Activated naive CD8-positive, alpha-beta T cell (primary cell): ENCODE measurements at regions not wholly inside any gene's neighbourhood (a gene's known extent, or its start where the extent isn't known, plus 50 kb on each side); places are given as distances from the start of the nearest gene placed in this dataset.

Source experiments
- H3K27ac Mint-ChIP-seq: one replicate; pipeline ENCODE4 v1.8.0; 2021; ENCODE audit warnings: mixed read lengths
- H3K27me3 Mint-ChIP-seq: one replicate; pipeline ENCODE4 v1.8.0; 2021; ENCODE audit warnings: mixed read lengths
- H3K36me3 Mint-ChIP-seq: one replicate; pipeline ENCODE4 v1.8.0; 2021; ENCODE audit warnings: mixed read lengths
- H3K4me1 Mint-ChIP-seq: one replicate; pipeline ENCODE4 v1.8.0; 2021; ENCODE audit warnings: low read depth, mixed read lengths
- H3K4me3 Mint-ChIP-seq: one replicate; pipeline ENCODE4 v1.8.0; 2021; ENCODE audit warnings: mild to moderate bottlenecking, mixed read lengths
- H3K9me3 Mint-ChIP-seq: one replicate; pipeline ENCODE4 v1.8.0; 2021; ENCODE audit warnings: low read depth, mixed read lengths

DNA sequence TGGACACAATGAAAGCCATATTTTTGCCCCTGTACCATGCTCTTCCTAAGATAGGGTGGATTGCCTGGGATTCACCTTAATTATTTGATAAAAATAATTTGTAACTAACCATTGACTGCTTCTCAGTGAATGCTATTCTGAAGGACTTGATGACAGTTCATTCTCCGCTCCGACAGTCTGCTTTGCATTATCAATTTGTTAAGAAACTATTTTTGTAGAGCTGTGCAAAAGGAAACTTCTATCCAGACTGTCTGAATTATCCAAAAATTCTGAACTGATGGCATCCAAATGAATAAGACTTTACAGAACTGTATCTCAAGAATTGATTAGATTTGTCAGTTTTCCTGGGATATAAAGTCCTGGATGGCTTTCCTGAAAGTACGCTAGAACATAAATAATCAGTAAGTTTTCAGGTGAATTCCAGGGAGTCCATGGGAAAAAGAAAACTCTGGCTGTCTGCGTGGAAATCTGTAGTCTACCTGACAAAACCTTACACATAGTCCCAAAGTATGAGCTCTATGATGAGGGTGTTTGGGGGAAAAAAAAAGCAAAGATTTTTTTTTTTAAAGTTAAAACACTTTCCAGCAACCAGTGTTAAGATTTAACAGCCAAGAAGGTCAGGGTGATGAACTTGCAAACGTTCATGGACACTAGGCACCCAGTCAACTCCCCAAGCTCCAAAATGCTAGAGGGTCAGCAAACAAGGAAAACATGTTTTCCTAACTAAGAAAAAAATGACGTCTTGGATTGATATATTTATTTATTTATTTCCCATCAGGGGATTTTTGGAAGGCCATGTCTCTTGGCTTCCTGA, 291.1 kb upstream of the TBX3 start:
- Mint-ChIP-seq H3K4me1 (no peaks in the 10 kb centered on the region), H3K9me3 (peaks cover 8% of the 10 kb centered on the region), H3K4me3 (no peak overlapping the region), H3K27ac (no peak overlapping the region), H3K27me3 (peaks cover 3% of the 10 kb centered on the region), H3K36me3 (no peaks in the 10 kb centered on the region)

DNA sequence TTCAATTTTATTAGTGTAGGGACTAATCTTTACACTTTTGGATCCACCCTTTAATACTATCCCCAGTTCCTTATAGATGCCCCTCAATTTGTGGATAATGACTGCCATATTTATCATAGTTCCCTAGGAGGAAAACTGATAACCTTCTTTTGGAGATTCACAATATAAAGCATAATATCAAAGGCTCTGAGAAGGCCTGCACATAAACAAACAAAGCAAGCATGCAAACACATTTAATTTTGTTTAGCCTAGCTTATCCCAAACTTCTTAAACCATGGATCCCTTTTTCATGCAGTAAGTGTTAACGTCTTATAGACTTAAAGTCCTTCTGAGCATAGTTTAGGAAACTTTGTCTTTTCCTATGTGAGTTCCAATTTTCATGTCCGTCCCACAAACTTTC, 290.4 kb upstream of the TBX3 start:
- no peaks in the 10 kb centered on the region for H3K4me1 Mint-ChIP-seq
- peaks cover 4% of the 10 kb centered on the region for H3K27me3 Mint-ChIP-seq
- no peak overlapping the region for H3K4me3 Mint-ChIP-seq
- no peak overlapping the region for H3K27ac Mint-ChIP-seq
- no peaks in the 10 kb centered on the region for H3K36me3 Mint-ChIP-seq
- H3K9me3 Mint-ChIP-seq = peaks cover 8% of the 10 kb centered on the region

DNA sequence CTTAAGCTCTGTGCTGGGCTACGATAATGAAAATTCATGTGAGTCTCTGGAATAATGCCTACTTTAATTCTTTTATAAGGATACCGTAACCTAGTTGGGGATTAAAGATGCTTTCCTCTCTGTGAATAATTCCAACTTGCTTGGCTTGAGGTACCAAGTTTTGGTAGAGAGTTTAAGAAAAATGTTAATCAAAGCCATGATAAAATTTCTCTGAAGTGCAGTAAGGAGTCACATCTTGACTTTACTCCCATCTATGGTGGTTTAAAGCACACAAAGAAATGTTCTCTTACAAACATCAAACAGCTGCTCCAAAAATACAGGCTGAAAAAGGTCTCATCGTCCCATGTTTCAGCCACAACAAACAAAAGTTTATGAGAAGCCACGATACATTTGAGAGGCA, 284.8 kb upstream of the TBX3 start:
- no peaks in the 10 kb centered on the region for H3K4me1 Mint-ChIP-seq

DNA sequence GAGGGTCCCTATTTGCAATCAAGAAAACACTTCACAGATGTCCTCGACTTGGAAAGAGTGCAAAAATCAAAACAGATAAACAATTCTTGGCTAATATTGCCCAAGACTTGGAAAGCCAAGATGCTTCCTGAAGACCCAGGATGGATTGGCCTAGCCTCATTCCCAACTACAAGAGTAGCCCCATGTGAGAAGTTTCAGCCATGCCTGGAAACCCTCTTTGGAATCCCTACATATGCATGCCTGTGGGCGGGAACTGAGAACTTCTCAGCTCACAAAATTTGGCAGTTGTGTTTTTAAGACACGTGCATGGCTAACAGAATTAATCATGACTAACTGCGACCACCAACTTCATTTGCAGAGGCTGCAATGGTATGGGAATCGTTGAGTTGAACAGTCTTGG, 283.2 kb upstream of the TBX3 start:
- Mint-ChIP-seq H3K27me3 (peaks cover 2% of the 10 kb centered on the region), H3K9me3 (peaks cover 5% of the 10 kb centered on the region), H3K4me1 (no peaks in the 10 kb centered on the region), H3K36me3 (no peaks in the 10 kb centered on the region), H3K27ac (no peak overlapping the region), H3K4me3 (no peak overlapping the region)

More for the DNA sequence above, 284.8 kb upstream of the TBX3 start:
- peaks cover 5% of the 10 kb centered on the region for H3K9me3 Mint-ChIP-seq
- H3K4me3 Mint-ChIP-seq = no peak overlapping the region
- peaks cover 2% of the 10 kb centered on the region for H3K27me3 Mint-ChIP-seq
- H3K27ac Mint-ChIP-seq = no peak overlapping the region
- H3K36me3 Mint-ChIP-seq = no peaks in the 10 kb centered on the region

DNA sequence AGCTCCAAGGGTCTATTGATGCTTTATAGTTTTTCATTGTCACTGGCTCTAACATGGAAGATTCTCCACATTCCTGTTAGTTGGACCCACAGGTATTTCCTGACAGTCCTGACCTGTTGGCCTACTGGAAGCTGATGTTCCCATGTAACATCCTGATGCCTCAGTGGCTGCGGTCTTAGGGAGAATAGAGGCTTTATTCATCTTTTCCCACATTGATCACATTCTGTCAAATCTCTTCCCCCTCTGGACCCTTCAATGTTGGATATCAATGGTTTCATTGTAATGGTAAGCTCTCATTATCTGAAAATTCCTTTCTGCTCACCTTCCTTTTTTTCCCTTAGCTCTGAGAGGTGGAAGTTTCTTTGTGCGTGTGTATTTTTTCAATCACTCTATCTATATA, 280.9 kb upstream of the TBX3 start:
- no peak overlapping the region for H3K27ac Mint-ChIP-seq
- no peak overlapping the region for H3K4me3 Mint-ChIP-seq
- peaks cover 2% of the 10 kb centered on the region for H3K27me3 Mint-ChIP-seq
- no peaks in the 10 kb centered on the region for H3K36me3 Mint-ChIP-seq
- H3K9me3 Mint-ChIP-seq = peaks cover 4% of the 10 kb centered on the region
- no peaks in the 10 kb centered on the region for H3K4me1 Mint-ChIP-seq

DNA sequence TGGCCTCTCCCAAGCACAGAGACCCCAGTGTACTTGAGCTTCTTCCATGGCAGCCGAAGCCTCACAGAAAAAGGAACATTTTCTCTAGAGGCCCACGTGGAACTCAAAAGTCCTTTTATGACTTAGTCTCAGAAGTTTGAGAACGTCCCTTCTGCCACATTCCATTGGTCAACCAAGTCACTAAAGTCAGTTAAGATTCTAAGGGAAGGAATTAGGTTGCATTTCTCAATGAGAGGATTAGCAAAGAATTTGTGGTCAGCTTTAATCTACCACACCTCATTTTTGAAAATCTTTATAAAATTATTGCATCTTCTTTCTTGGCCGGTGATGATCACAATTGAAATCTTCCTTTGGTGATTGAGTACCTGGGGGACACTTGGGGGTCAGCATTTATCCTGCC, 279.9 kb upstream of the TBX3 start:
- Mint-ChIP-seq H3K27me3 (no peaks in the 10 kb centered on the region), H3K4me1 (no peaks in the 10 kb centered on the region), H3K9me3 (peaks cover 4% of the 10 kb centered on the region), H3K4me3 (no peak overlapping the region), H3K27ac (no peak overlapping the region), H3K36me3 (no peaks in the 10 kb centered on the region)

DNA sequence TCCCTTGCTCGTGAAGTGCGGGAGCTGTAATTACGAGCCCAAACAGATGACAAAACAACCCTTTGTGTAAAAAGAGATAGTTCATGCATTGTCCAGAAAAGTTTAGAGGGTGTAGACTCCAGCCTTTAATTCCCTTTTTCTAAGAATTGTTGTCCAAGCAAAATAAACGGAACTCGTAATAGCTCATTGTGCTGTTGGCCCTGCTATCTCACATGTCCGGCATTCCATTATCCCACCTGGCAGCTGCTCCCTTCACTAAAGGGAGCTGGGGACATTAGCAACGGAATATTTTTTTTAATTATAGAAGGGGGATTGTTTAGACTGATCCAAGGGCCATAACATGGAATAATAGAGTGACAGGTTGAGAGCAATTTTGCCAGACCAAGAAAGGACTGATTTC, 277.5 kb upstream of the TBX3 start:
- H3K4me1 Mint-ChIP-seq = no peaks in the 10 kb centered on the region
- H3K4me3 Mint-ChIP-seq = no peak overlapping the region
- H3K9me3 Mint-ChIP-seq = peaks cover 4% of the 10 kb centered on the region
- no peaks in the 10 kb centered on the region for H3K27me3 Mint-ChIP-seq
- no peaks in the 10 kb centered on the region for H3K36me3 Mint-ChIP-seq
- H3K27ac Mint-ChIP-seq = no peak overlapping the region

DNA sequence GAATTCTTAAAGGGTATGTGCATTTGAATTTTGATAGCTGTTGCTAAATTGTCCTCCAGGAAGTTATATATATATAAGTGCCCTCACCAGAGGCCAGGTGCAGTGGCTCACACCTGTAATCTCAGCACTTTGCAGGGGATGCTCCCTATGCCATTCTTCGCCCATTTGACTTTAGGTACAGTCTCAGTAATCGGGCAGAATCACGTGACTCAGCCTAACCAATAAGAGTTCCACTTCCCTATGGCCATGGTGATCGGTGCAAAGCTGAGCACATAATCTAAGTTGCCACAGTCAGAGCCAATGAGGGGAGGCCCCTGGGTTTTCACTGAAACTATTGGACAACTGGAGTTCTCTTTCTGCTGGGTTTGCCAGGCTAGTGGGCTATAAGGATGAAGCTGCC, 274.6 kb upstream of the TBX3 start:
- H3K9me3 Mint-ChIP-seq = peaks cover 4% of the 10 kb centered on the region
- H3K27ac Mint-ChIP-seq = no peak overlapping the region
- no peaks in the 10 kb centered on the region for H3K36me3 Mint-ChIP-seq
- H3K4me3 Mint-ChIP-seq = no peak overlapping the region
- no peaks in the 10 kb centered on the region for H3K27me3 Mint-ChIP-seq
- no peaks in the 10 kb centered on the region for H3K4me1 Mint-ChIP-seq

DNA sequence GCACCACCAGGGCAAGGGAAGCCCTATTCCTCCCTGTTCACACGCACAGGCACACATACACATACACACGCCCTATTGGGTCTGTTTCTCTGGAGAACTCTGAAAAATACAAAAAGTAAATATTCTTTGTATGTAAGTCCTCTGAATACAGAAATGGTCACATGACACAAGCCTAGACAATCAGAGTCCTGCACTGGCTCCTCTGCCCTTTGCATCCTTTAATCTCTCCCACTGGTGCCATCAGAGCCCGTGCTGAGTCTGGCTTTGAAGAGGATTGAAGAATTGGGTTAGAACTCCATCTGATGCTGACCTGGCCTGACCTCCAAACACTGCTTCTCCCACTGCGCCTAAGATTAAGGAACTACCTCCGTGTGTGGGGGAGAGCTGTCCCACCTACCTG, 273.2 kb upstream of the TBX3 start:
- Mint-ChIP-seq H3K9me3 (peaks cover 4% of the 10 kb centered on the region), H3K36me3 (no peaks in the 10 kb centered on the region), H3K4me3 (no peak overlapping the region), H3K4me1 (no peaks in the 10 kb centered on the region), H3K27ac (no peak overlapping the region), H3K27me3 (no peaks in the 10 kb centered on the region)

DNA sequence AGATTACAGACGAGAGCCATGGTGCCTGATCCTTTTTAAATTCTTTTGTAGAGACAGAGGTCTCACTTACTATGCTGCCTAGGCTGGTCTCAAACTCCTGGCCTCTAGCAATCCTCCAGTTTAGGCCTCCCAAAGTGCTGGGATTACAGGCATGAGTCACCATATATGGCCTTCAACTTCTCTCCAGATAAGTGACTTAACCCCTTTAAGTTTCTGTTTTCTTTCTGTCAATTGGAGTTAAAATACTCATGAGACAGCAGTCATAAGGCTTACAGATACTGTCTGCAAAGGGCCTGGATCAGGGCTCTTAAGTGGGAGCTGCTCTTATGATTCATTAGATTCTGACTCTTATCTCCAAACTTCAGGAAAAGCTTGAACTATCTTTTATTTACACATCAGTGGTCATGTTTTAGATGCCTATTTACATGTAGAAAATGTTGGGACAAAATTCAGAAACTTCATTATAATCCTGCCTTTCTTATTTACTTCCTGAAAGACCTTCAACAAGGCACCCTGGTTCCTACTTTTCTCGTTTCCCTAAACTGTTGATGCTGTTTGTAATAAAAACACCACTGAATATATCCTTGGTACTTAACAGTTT, 271.5 kb upstream of the TBX3 start:
- Mint-ChIP-seq H3K4me3 (no peak overlapping the region), H3K27me3 (no peaks in the 10 kb centered on the region), H3K36me3 (no peaks in the 10 kb centered on the region), H3K27ac (no peak overlapping the region), H3K4me1 (no peaks in the 10 kb centered on the region), H3K9me3 (no peaks in the 10 kb centered on the region)

DNA sequence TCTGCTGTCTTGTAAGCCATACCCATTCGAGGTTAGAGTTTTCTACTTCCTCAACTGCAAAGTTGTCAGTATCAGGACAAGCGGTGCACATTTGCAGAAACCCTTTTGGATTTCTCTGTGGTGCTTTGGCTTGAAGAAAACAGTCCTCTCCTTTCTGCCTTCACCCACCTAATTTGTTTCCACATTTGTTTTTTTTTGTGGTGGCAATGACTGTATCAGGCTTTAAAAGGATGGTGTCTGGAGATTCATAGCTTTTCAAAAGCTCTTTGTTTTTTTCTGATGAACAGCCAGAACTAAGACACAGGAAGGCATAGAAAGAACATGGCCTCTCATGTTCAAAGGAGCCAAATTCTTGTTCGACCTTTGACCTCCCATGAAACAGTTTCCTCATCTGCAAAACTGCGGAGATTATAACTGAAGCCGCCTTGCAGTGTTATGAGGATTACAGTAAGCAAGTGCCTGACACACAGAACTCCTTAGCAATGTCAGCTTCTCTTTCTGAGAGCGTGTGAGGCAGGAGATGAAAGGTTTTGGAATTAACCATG, 270.6 kb upstream of the TBX3 start:
- no peaks in the 10 kb centered on the region for H3K27me3 Mint-ChIP-seq
- no peaks in the 10 kb centered on the region for H3K36me3 Mint-ChIP-seq
- H3K27ac Mint-ChIP-seq = no peak overlapping the region
- H3K9me3 Mint-ChIP-seq = no peaks in the 10 kb centered on the region
- H3K4me1 Mint-ChIP-seq = no peaks in the 10 kb centered on the region
- H3K4me3 Mint-ChIP-seq = no peak overlapping the region

DNA sequence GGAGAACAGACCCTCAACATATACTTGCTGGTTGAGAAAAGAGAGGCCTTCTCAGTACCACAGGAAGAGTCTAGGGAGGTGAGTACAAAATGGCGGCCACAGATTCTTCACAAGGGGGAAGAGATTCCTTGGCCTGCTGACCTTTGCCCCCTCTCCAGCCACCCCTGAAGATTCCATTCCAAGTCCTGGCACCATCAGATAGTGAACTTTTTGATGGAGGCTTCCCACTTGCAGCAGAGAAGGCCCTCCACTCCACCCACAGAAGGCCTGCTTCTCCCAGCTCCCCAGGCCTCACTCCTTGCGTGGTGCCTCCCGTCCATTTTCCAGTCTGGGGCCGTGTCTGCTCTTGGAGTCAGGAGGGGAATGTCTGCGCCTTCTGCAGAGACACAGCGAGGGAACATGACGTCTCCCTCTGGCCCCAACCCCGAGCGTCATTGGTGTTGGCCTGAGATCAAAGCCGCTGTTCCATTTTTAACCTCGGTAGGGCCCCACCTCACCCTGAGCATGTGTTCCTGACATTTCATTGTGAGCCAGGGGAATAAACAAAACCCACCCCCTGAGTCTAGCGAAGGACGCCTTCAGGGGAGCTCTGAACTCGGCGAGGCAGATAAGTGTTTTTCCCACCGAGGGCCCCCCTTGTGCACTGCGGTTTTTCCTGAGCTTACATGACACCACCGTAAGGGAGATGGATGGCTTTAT, 268.7 kb upstream of the TBX3 start:
- Mint-ChIP-seq H3K4me3 (no peak overlapping the region), H3K4me1 (no peaks in the 10 kb centered on the region), H3K9me3 (no peaks in the 10 kb centered on the region), H3K36me3 (no peaks in the 10 kb centered on the region), H3K27me3 (no peaks in the 10 kb centered on the region), H3K27ac (no peak overlapping the region)

DNA sequence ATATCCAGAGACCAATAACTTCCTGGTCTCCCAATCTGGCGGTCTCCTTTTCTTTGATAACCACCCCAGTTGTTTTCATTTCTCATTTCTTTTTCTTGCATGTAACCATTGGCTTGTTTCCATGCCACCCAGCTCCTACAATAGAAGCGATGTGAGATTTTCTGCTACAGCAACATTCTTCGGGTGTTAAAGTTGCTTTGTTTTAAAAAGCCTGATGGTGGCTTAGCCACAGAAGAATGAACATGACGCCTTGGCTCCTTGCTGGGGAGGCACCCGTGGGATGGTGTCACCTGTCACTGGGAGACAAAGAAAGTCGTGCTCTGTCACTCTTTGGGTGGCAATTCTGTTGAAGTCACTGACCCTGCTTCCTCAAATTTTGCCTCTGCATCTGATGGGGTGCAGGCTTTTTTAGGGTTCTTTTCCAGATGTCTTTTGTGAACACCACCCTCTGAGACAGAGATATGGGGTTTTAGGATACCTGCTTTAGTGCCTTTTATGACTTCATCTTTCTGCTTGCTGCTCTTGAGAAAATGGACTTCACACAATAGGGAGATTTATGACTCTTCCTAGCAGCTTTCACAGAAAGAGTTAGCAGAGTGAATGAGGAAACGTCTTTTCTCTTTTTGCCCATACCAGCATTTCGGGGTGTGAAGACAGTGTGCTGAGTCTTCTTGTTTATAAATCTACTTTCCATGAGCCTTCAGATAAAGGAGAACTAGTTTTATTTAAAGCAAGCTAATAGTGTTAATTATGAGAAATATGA, 265.3 kb upstream of the TBX3 start:
- H3K4me1 Mint-ChIP-seq = no peaks in the 10 kb centered on the region
- H3K4me3 Mint-ChIP-seq = no peak overlapping the region
- no peaks in the 10 kb centered on the region for H3K36me3 Mint-ChIP-seq
- no peaks in the 10 kb centered on the region for H3K27me3 Mint-ChIP-seq
- H3K27ac Mint-ChIP-seq = no peak overlapping the region
- H3K9me3 Mint-ChIP-seq = no peaks in the 10 kb centered on the region

DNA sequence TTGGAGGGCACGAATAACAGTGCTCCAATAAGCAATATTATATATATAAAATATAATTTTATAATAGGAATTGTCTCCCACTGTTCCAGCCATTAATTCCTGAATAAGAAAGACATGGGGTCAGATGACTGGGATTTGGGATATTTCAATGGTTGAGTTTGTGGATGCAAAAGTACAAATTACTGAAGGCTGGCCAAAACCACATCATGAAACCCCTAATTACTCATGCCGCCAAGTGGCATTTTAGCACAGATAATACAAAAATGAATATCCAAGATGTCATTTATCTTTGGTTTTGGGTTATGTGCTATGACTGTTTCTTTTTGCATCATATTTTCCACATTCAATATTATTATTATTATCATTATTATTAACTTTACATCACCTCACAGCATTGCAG, 261.4 kb upstream of the TBX3 start:
- H3K27me3 Mint-ChIP-seq = no peaks in the 10 kb centered on the region
- no peak overlapping the region for H3K4me3 Mint-ChIP-seq
- no peak overlapping the region for H3K27ac Mint-ChIP-seq
- H3K9me3 Mint-ChIP-seq = no peaks in the 10 kb centered on the region
- H3K4me1 Mint-ChIP-seq = no peaks in the 10 kb centered on the region
- no peaks in the 10 kb centered on the region for H3K36me3 Mint-ChIP-seq

DNA sequence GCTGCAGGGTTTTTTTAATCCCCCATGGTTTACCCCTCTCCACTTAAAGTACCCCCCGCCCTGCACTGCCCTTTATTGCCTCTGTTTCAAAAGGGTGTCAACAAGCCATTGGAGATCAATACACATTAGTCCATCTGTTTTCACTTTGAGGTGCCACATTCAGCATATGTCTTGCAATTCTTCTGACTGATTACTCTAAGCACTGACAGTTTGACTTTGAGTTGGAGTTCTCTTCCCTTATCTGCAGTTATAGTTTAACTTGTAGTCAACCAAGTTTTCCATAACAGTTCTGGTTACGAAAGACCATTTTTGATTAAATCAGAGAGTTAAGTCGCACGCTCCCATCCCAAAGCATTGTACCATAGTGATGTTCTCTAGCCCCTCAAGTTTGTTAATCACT, 260.8 kb upstream of the TBX3 start:
- H3K9me3 Mint-ChIP-seq = no peaks in the 10 kb centered on the region
- H3K4me3 Mint-ChIP-seq = no peak overlapping the region
- no peaks in the 10 kb centered on the region for H3K27me3 Mint-ChIP-seq

More for the DNA sequence above, 260.8 kb upstream of the TBX3 start:
- no peak overlapping the region for H3K27ac Mint-ChIP-seq
- no peaks in the 10 kb centered on the region for H3K36me3 Mint-ChIP-seq
- no peaks in the 10 kb centered on the region for H3K4me1 Mint-ChIP-seq
